Head of caudate nucleus (tissue), 42 donors: ENCODE measurements at regions not wholly inside any gene's neighbourhood (a gene's known extent, or its start where the extent isn't known, plus 50 kb on each side); places are given as distances from the start of the nearest gene placed in this dataset.

Experiments used
- DNase-seq, 42 donors: peaks; one replicate each; pipeline versions ENCODE4 v3.0.0 to v3.0.0-alpha.2; 2020 to 2021; ENCODE audit warnings: mixed read lengths in 7 of 42
- intact Hi-C: fragments of 100-400 bp; cut with DNase I; formaldehyde crosslinking; loops from one replicate; pipeline ENCODE4 v1.15.0; 2022

DNA sequence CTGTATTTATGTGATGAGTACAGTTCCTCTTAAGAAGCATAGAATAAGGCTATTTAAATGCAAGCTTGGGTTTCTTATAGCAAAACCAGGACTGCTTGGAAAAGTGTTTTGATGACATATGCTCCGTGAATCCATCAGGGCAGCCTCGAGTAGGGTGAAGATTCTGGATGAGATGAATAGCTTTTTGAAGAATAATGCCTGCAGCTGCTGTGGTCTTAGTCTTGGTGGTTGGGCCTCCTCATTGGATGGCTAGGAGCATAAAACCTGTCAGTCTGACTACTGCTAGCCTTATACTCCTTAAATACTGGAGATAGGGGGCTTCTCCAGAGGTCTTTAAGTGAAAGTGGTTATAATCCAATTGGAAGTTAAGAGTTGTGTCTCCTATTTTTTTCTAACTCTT is 704.3 kb downstream of the FGF9 start:
- no peak for DNase-seq
- intact Hi-C loops, result no loop called here

DNA sequence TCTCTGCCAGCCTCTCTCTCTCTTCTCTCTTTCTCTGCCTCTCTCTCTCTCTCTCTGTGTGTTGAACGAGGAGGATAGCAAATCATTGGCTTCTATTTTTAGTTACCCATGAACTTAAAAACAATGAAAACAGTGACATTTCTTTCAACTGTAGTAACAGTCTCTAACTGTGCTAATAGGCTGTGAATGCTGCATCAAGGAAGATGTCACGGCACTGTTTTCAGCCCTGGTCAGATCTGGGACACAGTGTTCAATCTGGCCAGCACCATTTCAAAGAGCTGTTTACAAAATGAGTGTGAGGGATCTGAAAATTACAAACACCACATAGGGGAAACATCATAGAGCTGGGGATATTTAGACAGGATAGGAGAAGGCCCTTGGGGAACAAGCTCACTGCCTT is 717.0 kb downstream of the FGF9 start:
- intact Hi-C loops, result no loop called here
- DNase-seq, result no peak

DNA sequence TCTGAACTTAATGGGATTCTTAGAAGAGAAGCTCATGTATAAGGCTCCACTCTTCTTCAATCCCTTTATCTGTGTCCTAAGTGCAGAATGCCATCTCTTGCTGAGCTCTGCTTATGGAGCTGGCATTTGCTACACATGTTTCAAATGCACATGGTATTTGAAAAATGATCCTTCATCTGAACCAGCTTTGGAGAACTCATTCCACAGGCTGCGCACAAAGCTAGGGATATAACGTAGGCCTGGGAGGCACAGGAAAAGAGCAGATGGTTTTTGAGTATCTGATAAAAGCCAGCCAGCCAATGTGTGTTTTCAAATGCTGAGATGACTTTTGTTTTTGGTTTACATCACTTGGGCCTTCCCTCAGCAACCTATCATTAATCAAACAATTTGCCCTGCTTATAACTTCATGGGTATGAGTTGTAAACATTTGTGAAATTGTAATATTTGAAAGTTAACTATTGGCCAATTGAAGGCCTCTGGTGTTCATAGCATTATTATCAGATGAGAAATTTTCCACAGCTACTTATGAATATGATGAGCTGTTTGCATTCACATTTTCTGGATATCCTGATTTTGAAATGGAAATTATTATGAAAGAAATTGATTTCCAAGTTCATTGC is 729.0 kb downstream of the FGF9 start:
- intact Hi-C loops, result no loop called here
- no peak for DNase-seq

DNA sequence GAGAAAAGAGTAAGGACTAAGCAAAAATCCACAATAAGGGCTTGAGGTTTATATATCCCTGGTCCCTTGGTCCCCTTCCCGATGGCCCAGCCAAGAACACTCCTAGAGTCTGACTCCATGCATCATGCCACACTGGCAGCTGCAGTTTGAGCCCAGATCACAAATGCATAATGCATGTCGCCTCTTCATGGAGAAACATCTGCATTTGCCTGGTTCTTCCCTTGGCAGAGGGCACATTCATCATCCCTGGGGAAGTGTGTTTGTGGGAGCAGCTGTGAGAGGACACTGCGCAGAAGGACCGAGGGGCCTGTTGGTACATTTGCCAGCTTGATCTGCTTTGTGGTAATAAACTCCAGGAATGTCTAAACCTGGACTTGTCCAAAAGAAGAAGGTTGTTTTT is 731.8 kb downstream of the FGF9 start:
- intact Hi-C loops, result no loop called here
- peak in 1 of 42 donors; percentile 2 for DNase-seq

DNA sequence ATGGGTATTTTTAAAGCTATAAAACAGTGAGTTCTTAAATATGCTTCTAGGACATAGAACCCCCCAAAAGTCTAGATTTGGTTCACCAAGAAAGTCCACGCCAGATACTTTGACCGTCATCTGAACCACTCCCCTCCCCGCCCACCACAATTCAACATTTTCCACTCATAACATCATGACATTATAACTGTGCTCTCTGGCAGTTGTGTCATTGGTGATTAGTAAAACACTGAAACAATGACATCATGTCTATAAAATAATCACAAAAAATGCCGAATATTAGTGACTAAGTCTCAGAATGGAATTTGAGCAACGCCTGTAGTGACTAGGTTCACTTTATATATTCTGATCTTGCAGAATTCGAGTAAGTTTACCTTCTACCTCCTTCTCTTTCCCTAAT is 732.3 kb downstream of the FGF9 start:
- intact Hi-C loops, result no loop called here
- no peak for DNase-seq

DNA sequence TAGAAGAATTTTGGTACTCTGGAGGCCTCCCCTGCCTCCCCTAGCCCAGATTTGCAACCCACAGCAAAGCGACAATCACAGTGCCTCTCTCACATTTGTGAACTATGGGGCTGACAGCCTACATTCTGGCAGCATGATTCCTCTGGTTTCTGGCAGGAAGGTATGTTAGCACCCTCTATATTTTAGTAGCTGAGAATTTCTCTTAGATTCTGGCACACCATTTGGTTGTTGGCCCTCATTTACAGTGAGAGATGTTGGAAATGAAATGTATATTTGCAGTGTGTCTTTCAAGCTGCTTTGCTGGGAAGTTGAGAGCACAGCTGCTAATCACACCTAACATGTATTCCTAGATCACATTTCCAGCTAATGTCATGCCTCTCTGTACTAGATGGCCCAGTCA is 735.0 kb downstream of the FGF9 start:
- no peak for DNase-seq
- intact Hi-C loops, result no loop called here

DNA sequence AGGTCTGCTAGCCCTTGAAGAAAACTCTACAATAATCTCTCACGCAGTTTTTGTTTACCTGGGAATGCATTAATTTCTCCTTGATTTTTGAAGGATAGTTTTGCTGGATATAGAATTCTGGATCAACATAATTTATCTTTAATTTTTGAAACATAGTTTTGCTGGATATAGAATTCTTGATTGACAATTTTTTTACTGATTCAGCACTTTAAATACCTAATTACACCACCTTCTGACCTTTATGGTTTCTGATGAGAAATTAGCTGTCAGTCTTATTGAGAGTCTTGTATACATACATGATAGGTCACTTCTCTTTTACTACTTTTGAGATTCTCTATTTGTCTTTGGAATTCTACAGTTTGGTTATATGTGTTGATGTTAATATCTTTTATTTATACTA is 741.6 kb downstream of the FGF9 start:
- intact Hi-C loops, result no loop called here
- no peak for DNase-seq

DNA sequence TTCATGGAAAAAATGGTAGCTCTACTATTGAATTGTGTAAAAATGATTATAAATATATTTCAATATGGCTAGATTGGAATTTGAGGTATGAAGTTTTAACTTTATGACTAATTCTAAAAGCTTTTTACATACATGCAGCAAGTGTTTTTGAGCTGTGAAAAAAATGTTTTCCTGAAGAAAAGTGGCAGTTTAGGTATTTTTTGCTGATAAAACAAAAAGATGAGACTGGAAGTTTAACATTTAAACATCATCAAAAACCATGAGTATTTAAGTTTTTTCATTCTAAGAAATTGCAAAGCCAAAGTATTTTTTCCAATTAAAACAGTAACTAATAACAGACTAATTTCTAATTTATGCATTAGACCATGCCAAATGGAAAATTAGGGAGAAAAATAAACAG is 751.1 kb downstream of the FGF9 start:
- intact Hi-C loops, result no loop called here
- no peak for DNase-seq

DNA sequence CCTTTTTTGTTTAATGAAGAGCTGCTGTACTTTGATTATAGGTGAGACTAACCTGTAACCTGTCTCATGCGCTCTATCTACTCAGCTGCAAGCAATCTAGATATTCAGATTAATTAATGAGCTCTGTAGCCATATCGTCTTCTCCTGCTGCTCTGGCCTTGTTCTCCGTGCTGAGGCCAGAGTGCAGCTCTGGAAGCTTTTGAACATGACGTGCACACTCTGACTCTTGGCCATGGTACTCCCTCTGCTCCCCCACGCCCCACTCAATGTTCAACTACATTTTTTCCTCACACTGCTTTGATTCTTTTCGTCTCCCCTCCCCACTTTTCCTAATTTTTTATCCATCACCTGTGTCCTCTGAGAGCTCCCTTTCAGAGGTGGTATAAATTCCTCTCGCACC is 751.8 kb downstream of the FGF9 start:
- intact Hi-C loops, result no loop called here
- DNase-seq, result no peak

DNA sequence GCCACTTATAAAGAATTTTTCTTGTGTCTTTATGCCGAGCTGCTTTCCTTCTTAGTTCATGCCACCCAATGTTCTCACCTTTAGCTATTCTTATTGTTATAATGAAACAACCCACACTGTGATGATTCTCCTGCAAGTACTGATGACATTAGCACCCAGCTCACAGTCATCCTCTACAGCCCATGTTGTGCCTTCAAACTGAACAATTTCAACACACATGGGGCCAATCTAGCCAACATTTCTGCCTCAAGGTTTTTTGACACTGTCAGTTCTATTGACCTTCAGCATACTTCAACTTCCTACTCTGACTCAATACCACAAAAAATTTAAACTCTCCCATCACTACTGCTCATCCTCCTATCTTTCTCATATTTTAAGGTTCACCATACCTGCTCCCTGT is 752.4 kb downstream of the FGF9 start:
- intact Hi-C loops, result no loop called here
- DNase-seq, result no peak

DNA sequence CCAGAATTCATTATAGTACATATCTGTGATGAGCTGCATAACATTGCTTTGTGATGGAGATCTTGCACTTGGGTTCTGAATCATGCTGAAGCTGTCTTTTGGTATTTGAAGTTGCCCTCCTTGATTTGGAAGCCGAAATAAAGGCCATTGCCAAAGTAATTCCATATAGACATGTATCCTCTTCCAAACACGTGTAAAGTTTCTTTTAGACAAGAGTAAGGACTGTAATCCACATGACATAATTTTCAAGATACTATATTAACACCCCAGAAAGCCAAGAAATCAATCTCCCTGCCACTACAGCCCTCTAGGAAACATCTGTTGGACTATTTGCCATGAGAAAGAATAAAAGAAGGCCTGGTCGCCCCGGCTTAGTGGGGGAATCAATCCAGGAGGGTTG is 754.2 kb downstream of the FGF9 start:
- intact Hi-C loops, result no loop called here
- no peak for DNase-seq

DNA sequence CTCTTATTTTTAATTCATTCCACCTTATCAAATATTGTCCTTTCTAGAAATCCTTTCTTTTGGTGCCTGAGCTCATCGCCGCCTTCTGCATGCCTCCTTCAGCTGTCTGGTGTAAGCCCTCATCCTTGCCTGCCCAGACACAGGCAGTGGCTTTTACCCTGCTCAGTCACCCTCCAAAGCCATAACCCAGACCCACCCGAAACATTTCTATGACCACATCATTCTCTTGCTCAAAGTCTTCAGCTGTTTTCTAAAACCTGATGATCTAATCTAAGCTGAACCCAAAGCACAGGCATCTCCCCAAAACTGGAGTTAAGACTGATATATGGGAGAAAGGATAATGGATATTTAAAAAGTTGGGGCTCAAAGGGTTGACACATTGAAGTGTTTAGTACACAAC is 753.7 kb upstream of the SGCG start:
- intact Hi-C loops, result no loop called here
- no peak for DNase-seq

DNA sequence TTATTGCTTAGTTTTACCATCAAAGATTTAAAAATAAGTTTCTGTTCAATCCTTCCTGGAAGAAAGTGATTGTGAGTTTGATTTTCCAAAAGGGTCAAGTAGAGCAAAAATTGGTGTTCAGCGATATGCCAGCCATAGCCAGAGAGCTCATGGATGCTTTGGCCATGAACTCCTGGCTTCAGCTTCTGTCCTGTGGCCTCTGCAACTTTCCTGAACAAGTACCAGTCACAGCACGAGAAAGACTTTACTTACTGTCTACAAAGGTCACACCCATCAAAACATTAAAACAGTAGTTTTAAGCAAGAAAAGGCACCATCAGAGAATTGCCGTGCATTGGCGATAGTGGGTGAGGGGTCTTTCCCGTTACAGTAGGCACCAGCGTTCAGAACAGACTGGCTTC is 753.0 kb upstream of the SGCG start:
- DNase-seq, result no peak

DNA sequence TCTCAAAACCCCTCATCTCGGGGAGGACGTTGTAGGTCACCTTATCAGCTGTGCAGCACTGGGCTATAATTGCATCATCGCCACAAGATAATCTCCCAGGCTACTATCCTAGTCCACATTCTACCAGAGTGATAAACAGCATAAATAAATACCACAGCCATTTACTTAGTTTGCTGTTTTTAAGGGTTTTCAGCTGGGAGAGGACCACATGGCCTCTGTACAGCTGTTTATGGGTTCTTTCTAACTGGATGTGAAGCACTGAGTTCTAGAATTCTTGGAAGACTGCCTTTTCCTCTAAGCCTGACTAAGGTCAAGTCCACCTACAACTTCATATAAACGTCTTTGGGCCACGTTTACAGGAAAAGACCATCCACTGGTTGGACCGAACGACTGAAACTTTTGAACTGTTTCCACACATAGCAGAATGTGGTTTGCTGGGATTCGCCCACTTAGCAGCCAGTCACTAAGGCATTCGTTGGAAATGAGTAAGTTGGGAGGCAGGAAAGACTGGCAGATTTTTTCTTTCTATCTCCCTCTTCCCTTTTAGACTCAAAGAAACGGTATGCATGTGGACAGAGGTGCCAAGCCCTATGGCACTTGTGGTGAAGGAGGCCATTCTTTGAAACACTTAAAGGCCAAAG is 752.5 kb upstream of the SGCG start:
- intact Hi-C loops, result no loop called here
- no peak for DNase-seq

More for the DNA sequence above, 753.0 kb upstream of the SGCG start:
- intact Hi-C loops, result no loop called here

DNA sequence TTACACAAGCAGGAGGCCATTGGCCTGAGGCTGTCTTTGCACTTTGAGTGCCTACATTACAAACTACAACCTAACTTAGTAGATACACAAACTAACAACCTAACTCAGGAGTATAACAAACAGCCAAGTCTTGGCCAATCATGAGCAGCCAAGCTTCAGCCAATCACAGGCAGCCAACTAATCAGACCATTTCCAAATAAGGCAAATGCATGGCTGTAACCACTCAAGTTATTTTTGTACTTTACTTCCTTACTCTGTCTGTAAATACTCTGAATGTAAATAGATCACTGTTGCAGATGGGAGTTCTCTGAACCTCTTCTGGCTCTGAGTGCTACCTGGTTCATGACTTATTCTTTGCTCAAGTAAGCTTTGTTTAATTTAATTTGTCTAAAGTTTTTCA is 748.1 kb upstream of the SGCG start:
- DNase-seq, result no peak
- intact Hi-C loops, result no loop called here

DNA sequence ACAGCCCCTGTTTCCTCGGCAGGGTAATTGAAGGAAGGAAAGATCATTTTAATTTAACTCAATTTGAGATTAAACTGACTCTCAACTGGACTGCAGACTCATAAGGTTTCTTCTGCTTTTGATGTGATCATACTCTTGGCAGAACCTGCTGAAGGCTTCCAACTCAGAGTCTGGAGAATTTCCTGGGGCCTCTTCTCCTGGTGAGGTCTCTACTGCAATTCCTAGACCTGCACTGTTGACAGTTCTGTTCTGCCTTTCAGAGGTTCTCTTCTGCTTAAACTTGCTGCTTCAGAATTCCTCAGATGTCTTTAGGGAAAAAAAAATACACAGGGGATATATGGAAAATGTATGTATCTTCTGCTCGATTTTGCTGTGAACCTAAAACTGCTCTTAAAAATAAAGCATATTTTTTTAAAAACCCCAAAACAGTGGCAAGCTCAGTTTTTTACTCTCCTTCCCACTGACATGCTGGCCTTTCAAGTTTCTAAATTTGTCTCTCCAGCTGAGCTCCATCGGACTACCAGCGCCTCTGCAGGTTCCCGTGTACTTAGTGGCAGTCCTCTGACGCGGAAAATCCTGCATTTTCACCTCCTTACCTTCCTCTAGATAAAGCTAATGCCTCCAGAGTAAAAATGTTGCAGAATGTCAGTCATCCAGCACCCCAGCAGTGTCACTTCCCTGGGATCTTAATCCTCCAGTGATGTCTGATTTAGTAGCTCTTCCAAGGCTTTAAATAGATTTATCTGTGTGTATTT is 733.5 kb upstream of the SGCG start:
- intact Hi-C loops, result no loop called here
- no peak for DNase-seq

DNA sequence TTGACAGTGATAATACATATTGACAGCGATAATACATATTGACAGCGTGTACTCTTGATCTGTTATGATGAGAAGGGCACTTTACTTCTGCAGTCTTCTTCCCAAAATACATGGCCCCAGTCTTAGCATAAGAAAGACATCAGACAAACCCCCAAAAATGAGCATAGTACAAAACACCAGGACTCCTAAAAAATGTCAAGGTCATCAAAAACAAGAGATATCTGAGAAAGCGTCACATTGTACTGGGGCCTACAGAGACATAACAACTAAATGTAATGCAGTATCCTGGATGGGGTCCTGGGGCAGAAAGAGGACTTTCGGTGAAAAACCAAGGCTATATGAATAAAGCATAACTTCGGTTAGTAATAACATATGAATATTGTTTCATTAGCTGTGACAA is 731.5 kb upstream of the SGCG start:
- DNase-seq, result no peak
- intact Hi-C loops, result no loop called here

DNA sequence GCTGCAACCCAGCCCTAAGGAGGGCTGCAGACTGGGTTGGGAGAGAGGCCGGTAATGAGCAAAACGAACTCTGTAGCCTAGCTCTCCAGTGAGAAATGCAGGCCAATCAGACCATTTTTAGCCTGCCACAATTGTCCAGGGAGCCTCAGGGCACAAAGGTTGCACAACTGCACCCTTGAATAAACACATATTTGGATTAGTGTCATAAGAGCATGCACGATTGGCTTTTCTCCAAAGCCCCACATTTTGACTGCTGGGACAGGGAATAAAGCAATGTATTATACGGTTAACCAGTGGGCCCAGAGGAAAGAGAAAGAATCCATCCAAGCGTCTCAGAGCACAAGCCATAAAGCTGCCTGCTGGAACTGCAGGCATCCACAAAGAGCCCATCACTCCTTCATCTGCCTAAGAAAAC is 729.4 kb upstream of the SGCG start:
- peak in 3 of 42 donors; percentile 13 to 26 (median 16) for DNase-seq
- intact Hi-C loops, result no loop called here

DNA sequence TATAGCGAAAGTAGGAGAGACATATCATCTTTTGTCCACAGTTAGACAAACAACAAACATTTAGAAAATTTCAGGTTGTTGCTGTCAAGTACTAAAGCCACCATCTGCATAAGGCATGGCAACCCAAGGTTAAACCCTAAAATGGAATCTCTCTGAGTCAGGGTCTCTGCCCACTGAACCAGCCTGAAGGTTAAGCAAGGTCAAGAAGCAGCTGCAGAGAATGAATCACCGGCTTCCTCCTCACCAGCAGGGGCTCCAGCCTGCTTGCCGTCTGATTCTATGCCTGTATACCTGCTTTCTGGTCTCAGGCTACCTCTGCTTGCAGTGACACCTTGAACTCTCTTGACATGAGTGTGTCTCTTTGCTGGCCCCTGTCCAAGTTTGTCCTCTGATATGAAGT is 726.2 kb upstream of the SGCG start:
- DNase-seq, result no peak
- intact Hi-C loops, result no loop called here

DNA sequence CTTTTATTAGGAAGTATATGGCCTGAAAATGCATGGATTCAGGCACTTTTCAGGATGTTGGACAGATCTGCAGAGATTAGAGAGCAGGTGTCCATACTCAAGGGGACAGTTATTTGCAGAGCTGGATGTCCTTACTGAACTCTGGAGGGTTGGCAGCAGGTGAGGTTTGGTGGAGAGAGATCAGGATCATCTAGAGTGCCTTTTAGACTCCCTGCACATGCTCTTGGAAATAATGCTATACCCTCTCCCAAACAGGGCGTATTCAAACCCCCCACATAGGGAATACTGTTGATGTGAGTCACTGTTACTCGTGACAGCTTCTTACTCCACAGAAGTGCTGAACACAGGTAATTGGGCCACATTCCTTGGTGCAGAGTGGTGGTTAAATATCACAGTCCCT is 725.7 kb upstream of the SGCG start:
- DNase-seq, result no peak
- intact Hi-C loops, result no loop called here
